K562 (cell line): ENCODE measurements at regions not wholly inside any gene's neighbourhood (a gene's known extent, or its start where the extent isn't known, plus 50 kb on each side); places are given as distances from the start of the nearest gene placed in this dataset.

ENCODE experiments used
- ATAC-seq: fragments of 200-7000 bp; cut with Tn5 transposase; 3 replicates; pipeline ENCODE4 v1.9.1; 2020; ENCODE audit warnings: moderate library complexity
- BruUV-seq: library from RNA; stranded (reverse); fragments of 400-500 nt; replicated peaks from 2 replicates; lab custom pipeline; 2021; lab: Mats Ljungman, UMichigan
- CTCF ChIA-PET: fragments of 300-600 bp; formaldehyde crosslinking; extraction: SDS; loops from one replicate; lab custom pipeline; 2021; ENCODE audit warnings: low intra/inter-chr PET ratio; lab: Yijun Ruan, JAX
- POLR2A ChIA-PET: fragments of 300-600, 350-650 bp; sonication (Branson Sonifier 250); formaldehyde crosslinking; extraction: SDS; loops from one replicate; lab custom pipeline; 2021; ENCODE audit warnings: antibody characterized with exemption, inconsistent platforms; lab: Yijun Ruan, JAX
- DNase-seq, 4 experiments: peaks; one replicate each; pipeline versions ENCODE4 v3.0.0 to v3.0.0-alpha.2; 2011 to 2018; ENCODE audit warnings: low spot score in 3 of 4, mixed read lengths in 3 of 4; ENCODE audit errors: extremely low read depth in 1 of 4
- FAIRE-seq: peaks from 2 replicates; lab custom pipeline; 2011; peaks lifted over from hg19 to GRCh38; lab: Jason Lieb, UNC
- H2AFZ ChIP-seq: 2 replicates; pipeline ENCODE4 v1.6.0; 2011; ENCODE audit warnings: low read depth, low read length, control low read depth, inconsistent platforms
- H3K27ac ChIP-seq: fragments of 200-600 bp; 3 replicates; pipeline ENCODE4 v1.8.0; 2011; ENCODE audit warnings: low read depth, mild to moderate bottlenecking, control low read depth, inconsistent platforms, low read length, moderate library complexity, mixed read lengths; ENCODE audit errors: extremely low read depth
- H3K27me3 ChIP-seq, 2 experiments: fragments of 300-600 bp in 1 of 2; 2 replicates in 1 of 2; 3 replicates in 1 of 2; pipeline versions ENCODE4 v1.6.0 to v1.8.0; 2011; ENCODE audit warnings: inconsistent platforms in 2 of 2, low read length in 2 of 2, mild to moderate bottlenecking in 1 of 2, mixed read lengths in 1 of 2, moderate library complexity in 1 of 2; ENCODE audit not compliant: control insufficient read depth in 2 of 2, insufficient read depth in 2 of 2
- H3K36me3 ChIP-seq: fragments of 300-600 bp; 3 replicates; pipeline ENCODE4 v1.8.0; 2011; ENCODE audit warnings: mild to moderate bottlenecking, low read length, inconsistent platforms; ENCODE audit not compliant: control insufficient read depth, insufficient read depth
- H3K4me1 ChIP-seq, 2 experiments: fragments of 200-600 bp in 1 of 2; replicated peaks in 1 of 2; 2 replicates in 1 of 2; 3 replicates in 1 of 2; pipeline versions ENCODE4 v1.5.1 to v1.8.0; 2011; ENCODE audit warnings: inconsistent platforms in 2 of 2, low read length in 2 of 2, mild to moderate bottlenecking in 1 of 2, mixed read lengths in 1 of 2, moderate library complexity in 1 of 2; ENCODE audit not compliant: control insufficient read depth in 2 of 2, insufficient read depth in 2 of 2
- H3K4me2 ChIP-seq: 2 replicates; pipeline ENCODE4 v1.6.1; 2011; ENCODE audit warnings: low read length, control low read depth, inconsistent platforms, mixed read lengths; ENCODE audit not compliant: insufficient read depth
- H3K4me3 ChIP-seq: fragments of 200-600 bp; sonication (generic), shearing (Covaris generic); 2 replicates; pipeline ENCODE4 v1.5.1; 2016; ENCODE audit warnings: control low read depth, inconsistent platforms
- H3K79me2 ChIP-seq: fragments of 200-600 bp; 3 replicates; pipeline ENCODE4 v1.8.0; 2011; ENCODE audit warnings: low read length, inconsistent platforms; ENCODE audit not compliant: control insufficient read depth, insufficient read depth
- H3K9ac ChIP-seq, 2 experiments: 2 replicates each; pipeline versions ENCODE4 v1.6.0 to v1.6.1; 2011; ENCODE audit warnings: low read depth in 2 of 2, low read length in 2 of 2, control low read depth in 1 of 2, inconsistent platforms in 1 of 2, mild to moderate bottlenecking in 1 of 2, mixed read lengths in 1 of 2; ENCODE audit not compliant: insufficient read depth in 1 of 2
- H3K9me1 ChIP-seq: one replicate; pipeline ENCODE4 v1.6.0; 2011; ENCODE audit warnings: inconsistent platforms, mild to moderate bottlenecking, low read length, moderate library complexity; ENCODE audit not compliant: control insufficient read depth, insufficient read depth
- H3K9me3 ChIP-seq: replicated peaks from 2 replicates; pipeline ENCODE4 v1.5.1; 2011; ENCODE audit warnings: low read depth, low read length, inconsistent platforms; ENCODE audit not compliant: control insufficient read depth, insufficient read depth
- H4K20me1 ChIP-seq: replicated peaks from 2 replicates; pipeline ENCODE4 v1.6.1; 2011; ENCODE audit warnings: low read length, inconsistent platforms, mixed read lengths; ENCODE audit not compliant: control insufficient read depth, insufficient read depth
- HNRNPLL ChIP-seq: fragments of 200-400 bp; formaldehyde crosslinking; IDR thresholded peaks from 2 replicates; pipeline ENCODE4 v1.6.1; 2017; ENCODE audit warnings: low read length, low read depth, mild to moderate bottlenecking; ENCODE audit not compliant: poor library complexity, severe bottlenecking
- KLF10 ChIP-seq: fragments of 250-450 bp; sonication (Bioruptor Pico); IDR thresholded peaks from 2 replicates; pipeline ENCODE4 v1.6.1; 2021; ENCODE audit warnings: matching md5 sums
- MTA3 ChIP-seq: fragments of 450-650 bp; formaldehyde crosslinking; IDR thresholded peaks from 2 replicates; pipeline ENCODE4 v1.6.1; 2017; ENCODE audit warnings: mild to moderate bottlenecking, borderline replicate concordance
- MYC ChIP-seq, 2 experiments: fragments of 250-450 bp in 1 of 2; sonication (Bioruptor Pico) in 1 of 2; IDR thresholded peaks; 2 replicates each; pipeline versions ENCODE4 v1.5.1 to v1.6.1; 2012 to 2021; ENCODE audit warnings: low read depth in 2 of 2, borderline replicate concordance in 1 of 2, improper control_type of control experiment in 1 of 2, low read length in 1 of 2, mild to moderate bottlenecking in 1 of 2, moderate library complexity in 1 of 2
- NFIX ChIP-seq: fragments of 250-450 bp; sonication (Bioruptor Pico); IDR thresholded peaks from 2 replicates; pipeline ENCODE4 v1.4.0; 2020; ENCODE audit warnings: low read depth, mild to moderate bottlenecking, moderate library complexity
- PHF8 ChIP-seq: fragments of 200-600 bp; sonication (generic); IDR thresholded peaks from 2 replicates; pipeline ENCODE4 v1.6.1; 2012; ENCODE audit warnings: mixed run types, mild to moderate bottlenecking, inconsistent platforms, low read length, moderate library complexity, borderline replicate concordance
- POLR2G ChIP-seq: fragments of 200-400 bp; formaldehyde crosslinking; IDR thresholded peaks from 2 replicates; pipeline ENCODE4 v1.6.1; 2017; ENCODE audit warnings: low read depth, mild to moderate bottlenecking, antibody characterized with exemption, low read length, moderate library complexity
- RBM22 ChIP-seq: fragments of 200-400 bp; formaldehyde crosslinking; IDR thresholded peaks from 2 replicates; pipeline ENCODE4 v1.6.1; 2018; ENCODE audit warnings: low read length, low read depth; ENCODE audit not compliant: poor library complexity, severe bottlenecking
- RBM34 ChIP-seq: fragments of 200-400 bp; formaldehyde crosslinking; IDR thresholded peaks from 2 replicates; pipeline ENCODE4 v1.6.1; 2018; ENCODE audit warnings: low read length, borderline replicate concordance; ENCODE audit not compliant: insufficient read depth
- SNAPC5 ChIP-seq: fragments of 250-450 bp; sonication (Bioruptor Pico); IDR thresholded peaks from 2 replicates; pipeline ENCODE4 v1.8.0; 2021; ENCODE audit warnings: moderate library complexity, mild to moderate bottlenecking, inconsistent platforms
- ZMIZ1 ChIP-seq, 2 experiments: fragments of 150-350 bp in 1 of 2; IDR thresholded peaks; 2 replicates each; pipeline ENCODE4 v1.6.1; 2012 to 2016; ENCODE audit warnings: low read depth in 2 of 2, low read length in 2 of 2, mild to moderate bottlenecking in 1 of 2, moderate library complexity in 1 of 2
- ZNF165 ChIP-seq: fragments of 250-450 bp; sonication (Bioruptor Pico); IDR thresholded peaks from 2 replicates; pipeline ENCODE4 v1.4.0; 2020; ENCODE audit warnings: borderline replicate concordance
- ZNF174 ChIP-seq: fragments of 250-450 bp; sonication (Bioruptor Pico); IDR thresholded peaks from 2 replicates; pipeline ENCODE4 v1.4.0; 2020; ENCODE audit warnings: mild to moderate bottlenecking
- ZSCAN32 ChIP-seq: fragments of 450-650 bp; formaldehyde crosslinking; IDR thresholded peaks from 2 replicates; pipeline ENCODE4 v1.4.0; 2020; ENCODE audit warnings: mild to moderate bottlenecking, moderate library complexity
- WGBS: fragments of 100-300 bp; shearing (Covaris generic); methylation state at CpG from one replicate; pipeline ENCODE4 v1.1.6; 2016; ENCODE audit warnings: low coverage, mixed read lengths; ENCODE audit not compliant: insufficient coverage; ENCODE audit errors: missing lambda C conversion rate; 5-methylcytosine and 5-hydroxymethylcytosine counted together
- in situ Hi-C: fragments of 300-500 bp; cut with MboI; formaldehyde crosslinking; loops from 4 replicates; pipeline ENCODE4 v1.15.0; 2018; ENCODE audit warnings: inconsistent platforms, mixed read lengths
- intact Hi-C: fragments of 100-400 bp; cut with micrococcal nuclease; formaldehyde crosslinking; loops from 2 replicates; pipeline ENCODE4 v1.14.2; 2022
- TF ChIP-seq, protein P1 (sequence below), 2 experiments: IDR thresholded peaks in 1 of 2; conservative IDR thresholded peaks in 1 of 2; 2 replicates each; pipeline ENCODE4 v1.6.1; 2016; ENCODE audit warnings: low read depth in 2 of 2, mild to moderate bottlenecking in 1 of 2, missing compliant biosample characterization in 1 of 2, missing genetic modification characterization in 1 of 2, moderate library complexity in 1 of 2

DNA sequence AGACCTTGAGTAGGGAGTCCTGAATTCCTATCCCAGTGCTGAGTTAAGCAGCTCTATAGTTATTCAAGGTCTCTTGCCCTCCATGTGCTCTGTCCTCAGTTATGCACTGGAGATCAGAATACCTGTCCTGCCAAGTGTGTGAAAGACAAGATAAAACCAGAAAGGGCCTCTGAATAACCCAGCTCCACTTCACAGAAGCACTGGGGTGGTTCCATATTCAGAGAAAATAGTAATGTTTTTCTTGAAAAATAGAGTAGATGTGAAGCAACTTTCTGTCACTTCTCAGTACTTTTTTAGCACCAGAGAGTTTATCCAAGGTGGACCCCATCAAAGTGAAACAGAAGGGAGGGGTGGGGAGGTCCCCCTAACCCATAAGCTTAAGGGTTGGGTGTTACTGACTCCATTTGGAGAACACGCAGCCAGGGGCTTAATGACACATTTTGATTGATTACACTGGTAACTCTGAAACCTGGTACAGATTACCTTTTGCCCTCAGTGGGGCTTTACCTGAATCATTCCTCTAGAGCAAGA is 509.8 kb upstream of the JARID2 start:
- no peak overlapping the region; the same call in 1 of the 2 replicates for H3K4me2 ChIP-seq
- no peak overlapping the region for H3K4me3 ChIP-seq
- peak overlapping the region in 1 of 2 experiments; percentile 64; a peak in 1 of 4 replicates for H3K9ac ChIP-seq
- in situ Hi-C loops (no loop called here), intact Hi-C loops (loop anchor here (2.0 to 10.0 kb wide), 2 partner anchors 25 to 349 kb away; no protein-coding TSS in a partner anchor)
- no peak for ATAC-seq
- peak overlapping the region; percentile 57 for H2AFZ ChIP-seq
- no peaks in the 10 kb centered on the region for H3K36me3 ChIP-seq
- WGBS, result 75% methylated on average over 1 of the region's 1 CpG
- no peaks in the 10 kb centered on the region for H3K9me1 ChIP-seq
- no peaks in the 10 kb centered on the region for H3K27me3 ChIP-seq
- POLR2A ChIA-PET, result interaction anchor here (0.7 kb wide), 1 partner anchor 1520 kb away, joined by 3 read pairs; no protein-coding TSS in a partner anchor
- peak in 1 of 4 experiments; percentile 12 for DNase-seq
- peak overlapping the region; percentile 93; the same call in 2 of the 3 replicates for H3K27ac ChIP-seq
- no peaks in the 10 kb centered on the region for H4K20me1 ChIP-seq
- H3K9me3 ChIP-seq, result peaks cover 27% of the 10 kb centered on the region
- CTCF ChIA-PET, result no interaction called here
- H3K79me2 ChIP-seq, result no peaks in the 10 kb centered on the region
- H3K4me1 ChIP-seq, result peaks cover 4 to 50% of the 10 kb centered on the region in 2 experiments; a peak in 4 of 5 replicates
- FAIRE-seq, result no peak
- BruUV-seq, result no TSS peak
- TF ChIP-seq PHF8 (no peak), ZNF165 (CRISPR knock-in tag) (no peak), RBM34 (no peak), ZSCAN32 (no peak), POLR2G (no peak), MYC (IDR thresholded peaks at IDR 0.05; ENCODE audit: low read depth, low read length) (no peak), MYC (CRISPR knock-in tag; IDR thresholded peaks at IDR 0.05; ENCODE audit: borderline replicate concordance, low read depth) (0 out of 2 replicates have a peak, but pooled peaks have one; percentile 16), KLF10 (CRISPR knock-in tag) (no peak), RBM22 (no peak), HNRNPLL (no peak), NFIX (CRISPR knock-in tag) (no peak), ZNF174 (no peak), SNAPC5 (CRISPR knock-in tag) (no peak), MTA3 (no peak), ZMIZ1 (IDR thresholded peaks at IDR 0.05; ENCODE audit: low read depth in 2 of 2, low read length in 2 of 2) (no peak)
- TF ChIP-seq, protein P1, sequence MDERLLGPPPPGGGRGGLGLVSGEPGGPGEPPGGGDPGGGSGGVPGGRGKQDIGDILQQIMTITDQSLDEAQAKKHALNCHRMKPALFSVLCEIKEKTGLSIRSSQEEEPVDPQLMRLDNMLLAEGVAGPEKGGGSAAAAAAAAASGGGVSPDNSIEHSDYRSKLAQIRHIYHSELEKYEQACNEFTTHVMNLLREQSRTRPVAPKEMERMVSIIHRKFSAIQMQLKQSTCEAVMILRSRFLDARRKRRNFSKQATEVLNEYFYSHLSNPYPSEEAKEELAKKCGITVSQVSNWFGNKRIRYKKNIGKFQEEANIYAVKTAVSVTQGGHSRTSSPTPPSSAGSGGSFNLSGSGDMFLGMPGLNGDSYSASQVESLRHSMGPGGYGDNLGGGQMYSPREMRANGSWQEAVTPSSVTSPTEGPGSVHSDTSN (CRISPR knock-in tag; IDR thresholded peaks at IDR 0.05; ENCODE audit: low read depth), result no peak
- TF ChIP-seq, protein P1 (tag; conservative IDR thresholded peaks at IDR 0.05; ENCODE audit: low read depth), result peak; percentile 56
